ENCODE measurements at regions not wholly inside any gene's neighbourhood (a gene's known extent, or its start where the extent isn't known, plus 50 kb on each side); places are given as distances from the start of the nearest gene placed in this dataset.

- DNase-seq (ENCODE audit: low read depth in 2 of 2, low spot score in 1 of 2): no peak
Measured at GRCh38 chr2:211061612-211062296, 505.4 kb downstream of the CPS1 start.

- no peak for DNase-seq (ENCODE audit: low read depth in 2 of 2, low spot score in 1 of 2)
Measured at GRCh38 chr2:211062297-211062612, 505.9 kb downstream of the CPS1 start.

GRCh38 chr2:211067029-211067428 is 510.6 kb downstream of the CPS1 start:
- DNase-seq (ENCODE audit: low read depth in 2 of 2, low spot score in 1 of 2): no peak

GRCh38 chr2:211068108-211068780 is 511.8 kb downstream of the CPS1 start:
- no peak for DNase-seq (ENCODE audit: low read depth in 2 of 2, low spot score in 1 of 2)

GRCh38 chr2:211070547-211070946 is 514.1 kb downstream of the CPS1 start:
- no peak for DNase-seq (ENCODE audit: low read depth in 2 of 2, low spot score in 1 of 2)

- DNase-seq (ENCODE audit: low read depth in 2 of 2, low spot score in 1 of 2): no peak
Measured at GRCh38 chr2:211077216-211077767, 520.9 kb downstream of the CPS1 start.

- no peak for DNase-seq (ENCODE audit: low read depth in 2 of 2, low spot score in 1 of 2)
Measured at GRCh38 chr2:211084352-211084751, 528.0 kb downstream of the CPS1 start.

- no peak for DNase-seq (ENCODE audit: low read depth in 2 of 2, low spot score in 1 of 2)
Measured at GRCh38 chr2:211085056-211085680, 528.8 kb downstream of the CPS1 start.

GRCh38 chr2:211086049-211086448 is 529.6 kb downstream of the CPS1 start:
- no peak for DNase-seq (ENCODE audit: low read depth in 2 of 2, low spot score in 1 of 2)

GRCh38 chr2:211089127-211089526 is 532.7 kb downstream of the CPS1 start:
- DNase-seq (ENCODE audit: low read depth in 2 of 2, low spot score in 1 of 2): no peak

GRCh38 chr2:211093743-211094303 is 537.4 kb downstream of the CPS1 start:
- no peak for DNase-seq (ENCODE audit: low read depth in 2 of 2, low spot score in 1 of 2)

- DNase-seq (ENCODE audit: low read depth in 2 of 2, low spot score in 1 of 2): no peak
Measured at GRCh38 chr2:211103989-211104388, 547.6 kb downstream of the CPS1 start.

GRCh38 chr2:211113334-211114175 is 557.2 kb downstream of the CPS1 start:
- DNase-seq (ENCODE audit: low read depth in 2 of 2, low spot score in 1 of 2): no peak

GRCh38 chr2:211114826-211115455 is 558.5 kb downstream of the CPS1 start:
- DNase-seq (ENCODE audit: low read depth in 2 of 2, low spot score in 1 of 2): no peak

GRCh38 chr2:211117026-211117425 is 560.6 kb downstream of the CPS1 start:
- DNase-seq (ENCODE audit: low read depth in 2 of 2, low spot score in 1 of 2): no peak

GRCh38 chr2:211126256-211126655 is 569.9 kb downstream of the CPS1 start:
- DNase-seq (ENCODE audit: low read depth in 2 of 2, low spot score in 1 of 2): no peak

GRCh38 chr2:211127501-211127900 is 571.1 kb downstream of the CPS1 start:
- no peak for DNase-seq (ENCODE audit: low read depth in 2 of 2, low spot score in 1 of 2)

GRCh38 chr2:211128287-211128686 is 571.9 kb downstream of the CPS1 start:
- no peak for DNase-seq (ENCODE audit: low read depth in 2 of 2, low spot score in 1 of 2)

- DNase-seq (ENCODE audit: low read depth in 2 of 2, low spot score in 1 of 2): no peak
Measured at GRCh38 chr2:211129798-211130197, 573.4 kb downstream of the CPS1 start.

GRCh38 chr2:211132046-211132445 is 575.6 kb downstream of the CPS1 start:
- no peak for DNase-seq (ENCODE audit: low read depth in 2 of 2, low spot score in 1 of 2)

GRCh38 chr2:211132573-211132972 is 576.2 kb downstream of the CPS1 start:
- DNase-seq (ENCODE audit: low read depth in 2 of 2, low spot score in 1 of 2): no peak

All from stimulated activated CD8-positive, alpha-beta memory T cell treated with anti-CD3 and anti-CD28 coated beads, Interleukin-4, amount 100 ng/mL, for 4 hours (primary cell).